ENCODE measurements at regions not wholly inside any gene's neighbourhood (a gene's known extent, or its start where the extent isn't known, plus 50 kb on each side); places are given as distances from the start of the nearest gene placed in this dataset.
"Not testable (repeated sequence)": the region's sequence is repeated elsewhere in the genome, so short reads cannot be mapped to it uniquely, and the experiment has no call there.

GRCh38 chr14:65975865-65976264 is 510.3 kb upstream of the CCDC196 start:
- no peak for DNase-seq

- DNase-seq = no peak
These were observed 509.3 kb upstream of the CCDC196 start for GRCh38 chr14:65976761-65977404.

DNA sequence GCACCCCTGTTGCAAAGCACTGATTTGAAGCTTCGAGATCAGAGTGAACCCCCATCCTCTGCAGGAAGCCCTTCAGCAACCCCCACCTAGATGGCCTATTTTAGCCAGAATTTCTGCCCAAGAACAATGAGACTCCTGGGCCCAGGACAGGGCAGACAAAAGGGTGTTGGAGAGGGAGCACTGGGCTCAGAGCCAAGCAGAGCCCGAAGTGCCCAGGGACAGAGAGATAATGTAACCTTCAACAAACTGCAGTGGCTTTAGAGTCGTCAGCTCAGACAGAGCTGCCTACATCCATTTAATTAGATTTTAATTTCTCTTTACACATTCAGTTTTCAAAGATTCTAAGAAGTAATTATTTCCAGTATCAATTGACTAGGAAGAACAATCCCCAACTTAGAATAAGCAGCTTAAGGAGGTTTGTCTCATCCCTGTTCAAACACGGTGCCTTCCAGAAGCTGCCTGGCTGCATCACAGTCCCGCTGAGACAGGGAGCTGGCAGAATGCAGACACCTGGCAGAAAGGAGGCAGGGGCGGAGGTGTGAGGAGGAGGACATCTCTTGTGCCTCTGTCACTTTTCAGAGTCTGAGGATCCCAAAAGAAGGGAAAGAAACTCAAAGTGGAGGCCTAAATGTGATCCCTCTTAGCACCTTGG is 504.9 kb upstream of the CCDC196 start:
- no peak for DNase-seq

GRCh38 chr14:65986041-65986440 is 500.1 kb upstream of the CCDC196 start:
- DNase-seq = no peak

- DNase-seq = no peak
These were observed 496.2 kb upstream of the CCDC196 start for GRCh38 chr14:65989981-65990380.

- no peak for DNase-seq
These were observed 495.1 kb upstream of the CCDC196 start for GRCh38 chr14:65991104-65991503.

- not testable (repeated sequence) for DNase-seq
These were observed 494.2 kb upstream of the CCDC196 start for GRCh38 chr14:65991935-65992334.

DNA sequence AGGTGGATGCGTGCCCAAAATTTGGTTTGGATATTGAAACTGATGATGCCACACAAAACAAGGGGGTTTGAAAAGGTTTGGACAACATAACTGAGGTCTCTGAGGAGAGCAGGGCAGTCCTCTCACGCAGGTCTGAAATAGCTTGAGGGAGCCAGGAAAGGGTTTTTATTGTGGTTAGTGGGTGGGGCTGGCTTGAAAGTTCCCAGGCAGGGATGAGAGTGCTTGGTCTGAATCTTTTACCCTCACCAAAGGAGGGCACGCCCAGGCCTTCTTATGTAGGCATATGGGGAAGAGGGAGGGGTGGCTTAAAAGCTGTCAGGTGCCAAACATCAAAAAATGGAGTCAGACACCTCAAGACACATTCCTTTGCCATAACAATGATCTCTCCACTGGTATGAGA is 493.1 kb upstream of the CCDC196 start:
- no peak for DNase-seq

DNA sequence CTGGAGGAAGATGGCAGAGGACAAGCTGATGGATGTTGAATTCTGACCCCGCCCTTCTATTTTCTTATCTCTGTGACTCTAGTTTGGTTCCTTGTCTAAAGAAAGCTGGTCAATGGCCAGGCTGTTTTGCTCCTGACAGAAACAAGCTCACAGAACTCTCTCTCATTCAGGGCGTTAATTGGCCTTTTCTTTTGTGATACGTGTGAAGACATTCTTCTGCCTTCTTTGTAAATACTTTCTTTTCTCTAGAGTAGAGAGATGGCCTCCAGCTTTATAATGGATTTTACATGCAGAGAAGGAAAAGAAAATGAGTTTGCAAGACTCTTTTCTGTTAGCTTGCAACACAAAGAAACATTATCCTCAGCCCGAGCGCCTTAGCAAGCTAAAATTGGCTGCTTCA is 492.2 kb upstream of the CCDC196 start:
- no peak for DNase-seq

- no peak for DNase-seq
These were observed 488.8 kb upstream of the CCDC196 start for GRCh38 chr14:65997347-65997746.

GRCh38 chr14:65999865-66000264 is 486.3 kb upstream of the CCDC196 start:
- DNase-seq = no peak

DNA sequence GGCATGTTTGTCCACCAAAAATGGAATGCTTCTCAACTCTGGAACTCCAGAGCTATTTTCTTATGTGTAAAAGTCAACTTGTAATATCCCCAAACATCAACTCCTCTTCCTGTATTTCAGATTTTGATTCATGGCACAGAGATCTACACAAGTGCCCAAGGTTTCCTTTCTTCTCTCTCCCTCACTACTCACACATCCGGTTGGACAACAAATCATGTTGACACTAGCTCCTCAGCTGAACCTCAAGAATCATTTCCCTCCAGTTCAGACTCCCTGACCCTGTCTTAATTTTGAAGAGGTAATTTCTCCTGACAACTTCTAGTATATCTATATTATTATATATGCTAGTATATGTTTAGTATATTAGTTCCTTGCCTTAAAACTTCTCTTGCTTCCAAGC is 485.4 kb upstream of the CCDC196 start:
- no peak for DNase-seq

DNA sequence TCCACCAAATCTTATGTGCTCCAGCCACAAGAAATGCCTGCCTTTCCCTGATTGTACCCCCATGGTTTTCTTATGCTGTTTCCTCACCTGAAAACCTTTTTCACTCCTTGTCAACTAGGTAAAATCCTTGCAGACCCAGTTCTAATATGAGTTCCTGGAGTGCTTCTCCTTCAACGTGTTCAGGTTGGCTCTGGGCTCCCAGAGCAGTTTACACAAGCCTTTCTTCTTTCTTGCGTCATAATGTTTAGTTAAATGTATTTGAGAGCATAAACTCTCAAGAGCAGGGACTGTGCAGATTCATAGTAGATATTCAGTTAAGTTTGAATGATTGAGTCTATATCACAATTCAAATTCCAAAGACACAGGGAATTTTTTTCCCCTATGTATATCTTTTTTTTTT is 484.8 kb upstream of the CCDC196 start:
- DNase-seq = no peak

DNA sequence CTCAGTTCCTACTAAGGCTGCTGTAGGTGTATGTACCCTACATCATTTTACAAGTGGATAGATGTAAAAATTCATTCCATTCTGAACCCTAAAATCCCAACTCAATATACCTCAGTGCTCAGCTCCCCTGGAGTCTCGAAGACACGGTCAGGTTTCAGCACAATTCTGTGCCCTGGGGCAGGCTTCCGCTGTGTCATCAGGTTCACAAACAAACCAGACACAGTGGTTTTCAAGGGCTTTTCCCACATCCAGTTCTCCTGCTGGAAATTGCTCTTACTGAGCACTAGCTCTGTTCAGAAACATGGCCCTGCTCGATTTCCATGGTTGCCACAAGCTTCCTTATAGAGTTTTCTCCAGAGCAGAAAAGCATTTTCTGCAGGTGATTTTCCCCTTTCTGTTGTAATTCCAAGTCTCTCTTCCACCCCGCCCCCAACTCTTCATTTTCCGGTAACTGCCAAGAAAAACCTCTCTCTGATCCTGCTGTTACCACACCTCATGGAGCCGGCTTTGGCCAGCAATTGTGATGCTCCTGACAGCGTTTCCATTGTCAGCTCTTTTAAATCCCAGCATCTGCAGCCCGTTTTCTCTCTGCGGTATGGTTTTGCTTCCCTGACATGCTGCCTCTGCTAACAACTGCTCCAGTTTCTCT is 483.0 kb upstream of the CCDC196 start:
- DNase-seq = no peak

DNA sequence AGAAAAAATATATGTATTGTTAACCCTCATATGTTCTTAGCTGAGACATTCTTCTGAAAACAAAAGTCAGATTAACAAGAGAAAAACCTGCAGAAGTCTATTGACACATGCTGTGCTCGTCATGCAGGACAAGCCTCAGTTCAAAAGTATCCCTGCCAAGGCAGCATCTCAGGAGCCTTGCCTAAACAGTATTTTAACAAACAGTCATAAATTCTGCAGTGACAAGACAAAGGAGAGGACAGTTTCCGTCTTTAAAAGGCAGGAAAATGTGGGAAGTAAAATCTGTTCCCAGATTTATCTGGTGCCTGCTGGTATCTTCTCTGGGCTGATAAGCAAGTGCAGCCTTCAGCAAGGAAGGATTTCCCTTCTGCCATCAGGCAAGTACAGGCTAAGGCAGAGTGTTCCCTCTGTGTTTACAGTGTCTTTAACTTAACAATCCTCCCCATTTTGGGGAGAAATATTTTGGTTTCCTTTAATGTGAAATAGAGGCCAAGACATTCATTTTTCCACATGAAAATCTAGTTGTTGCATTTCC is 480.2 kb upstream of the CCDC196 start:
- DNase-seq = no peak

DNA sequence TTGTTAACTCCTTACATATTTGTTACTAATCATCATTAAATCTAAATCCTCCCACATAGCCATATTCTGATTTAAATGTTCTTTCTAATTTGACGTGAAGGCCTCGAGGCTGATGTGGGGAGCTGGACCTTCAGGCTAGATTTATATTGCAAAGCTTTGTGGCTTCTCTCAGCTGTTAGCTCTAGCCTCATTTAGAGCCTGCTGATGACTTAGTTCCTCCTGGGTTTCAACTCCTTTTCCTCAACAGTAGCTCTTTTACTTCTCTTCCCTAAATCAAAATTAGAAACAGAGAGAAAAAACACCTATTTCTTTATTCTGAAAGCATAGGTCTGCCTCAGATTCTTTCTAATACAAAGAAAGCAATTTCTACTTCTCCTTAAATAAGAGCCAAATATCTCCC is 477.5 kb upstream of the CCDC196 start:
- DNase-seq = no peak

DNA sequence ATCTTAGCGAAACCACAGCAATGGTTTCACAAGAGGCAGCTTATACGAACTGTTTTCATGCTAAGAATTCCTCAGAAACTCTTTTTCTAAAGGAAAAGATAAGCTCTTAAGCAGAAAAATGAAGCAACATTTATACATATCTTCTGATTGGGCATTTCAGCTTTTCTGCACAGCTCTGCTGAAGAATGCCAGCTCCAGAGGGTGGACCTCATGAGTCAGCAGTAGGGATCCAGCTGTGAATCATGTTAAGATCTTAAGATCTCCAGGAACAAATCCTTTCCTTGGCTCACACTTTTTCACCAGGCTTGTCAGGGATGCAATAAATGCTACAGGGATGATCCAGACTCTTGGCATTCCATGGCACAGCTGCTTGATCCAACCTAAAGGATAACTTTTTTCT is 477.1 kb upstream of the CCDC196 start:
- no peak for DNase-seq

DNA sequence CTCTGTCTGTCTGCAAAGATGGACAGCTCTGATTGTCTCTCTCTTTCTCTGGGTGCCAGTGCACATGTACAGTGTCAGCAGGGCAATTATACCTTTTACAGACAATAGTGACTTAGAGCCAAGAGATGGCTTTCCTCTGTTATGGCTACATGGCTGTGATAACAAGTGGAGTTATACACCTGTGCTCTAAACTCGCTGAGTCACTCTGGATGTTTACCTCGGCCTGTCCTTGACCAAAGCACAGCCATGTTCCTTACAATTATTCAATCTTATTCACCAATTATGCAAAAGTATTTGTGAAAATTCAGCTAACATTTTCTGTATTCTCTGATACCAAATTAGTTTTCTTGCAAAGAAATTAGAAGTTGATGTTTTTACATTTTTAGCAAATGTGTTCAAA is 475.5 kb upstream of the CCDC196 start:
- DNase-seq = no peak

DNA sequence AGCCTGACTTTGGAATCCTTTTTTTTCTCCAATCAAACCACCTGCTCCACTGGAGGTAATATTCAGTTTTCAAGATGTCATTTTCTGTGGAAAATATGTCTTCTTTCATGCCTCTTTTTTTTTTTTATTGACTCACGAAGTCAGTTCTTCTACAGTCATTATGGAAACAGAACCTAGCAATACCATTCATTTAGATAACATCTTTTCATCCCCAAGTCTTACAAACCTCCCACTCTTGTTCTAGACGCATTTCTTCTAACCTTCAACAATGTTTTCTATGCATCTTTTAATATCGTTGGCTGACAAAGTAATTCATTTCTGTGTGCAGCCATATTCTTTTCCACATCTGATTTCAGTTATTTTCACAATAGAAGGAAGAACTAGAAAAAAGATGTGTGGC is 474.3 kb upstream of the CCDC196 start:
- DNase-seq = no peak

GRCh38 chr14:66013607-66014006 is 472.6 kb upstream of the CCDC196 start:
- DNase-seq = not testable (repeated sequence)

GRCh38 chr14:66015071-66015780 is 470.9 kb upstream of the CCDC196 start:
- DNase-seq = no peak

DNA sequence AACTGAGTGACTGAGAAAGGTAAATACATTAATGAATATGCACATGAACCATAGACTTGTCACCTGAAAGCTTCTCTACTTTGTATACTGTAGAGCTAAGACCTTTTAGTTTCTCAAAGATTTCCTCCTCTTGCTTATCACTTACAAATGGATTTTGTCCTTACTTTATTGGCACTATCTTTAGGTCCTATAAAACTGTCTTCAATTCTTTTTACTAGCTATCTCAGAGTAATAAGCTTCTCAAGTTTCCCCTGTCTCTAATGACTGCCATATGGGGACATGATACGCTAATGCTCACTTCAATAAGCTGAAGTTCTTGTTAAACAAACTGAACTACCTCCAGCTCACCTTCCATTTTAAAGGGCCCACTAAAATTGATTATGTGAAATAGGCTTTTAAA is 468.2 kb upstream of the CCDC196 start:
- no peak for DNase-seq

- no peak for DNase-seq
These were observed 463.6 kb upstream of the CCDC196 start for GRCh38 chr14:66022526-66022925.

GRCh38 chr14:66025779-66026178 is 460.4 kb upstream of the CCDC196 start:
- no peak for DNase-seq
